ENCODE measurements at regions not wholly inside any gene's neighbourhood (a gene's known extent, or its start where the extent isn't known, plus 50 kb on each side); places are given as distances from the start of the nearest gene placed in this dataset.
"Not testable (repeated sequence)": the region's sequence is repeated elsewhere in the genome, so short reads cannot be mapped to it uniquely, and the experiment has no call there.

DNA sequence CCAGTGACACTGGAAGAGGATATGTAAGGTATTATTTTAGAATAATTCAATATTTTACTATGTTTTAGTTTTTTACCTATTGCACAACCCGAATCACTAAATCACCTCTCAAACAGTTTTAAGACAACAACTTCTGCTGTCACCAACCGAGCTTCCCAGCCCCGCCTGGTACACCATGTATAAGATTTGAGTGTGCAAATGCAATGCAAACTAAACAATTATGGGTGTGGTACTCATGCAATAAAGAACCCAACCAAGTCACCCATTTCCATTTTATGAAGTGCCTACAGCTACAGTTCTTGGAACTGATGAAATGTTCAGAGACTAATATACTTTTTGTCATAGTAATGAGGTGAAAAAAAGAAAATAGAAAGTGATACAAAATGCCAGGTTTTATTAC, 256.2 kb downstream of the TAFA4 start:
- no peak for DNase-seq (ENCODE audit: low read depth in 2 of 2)

DNA sequence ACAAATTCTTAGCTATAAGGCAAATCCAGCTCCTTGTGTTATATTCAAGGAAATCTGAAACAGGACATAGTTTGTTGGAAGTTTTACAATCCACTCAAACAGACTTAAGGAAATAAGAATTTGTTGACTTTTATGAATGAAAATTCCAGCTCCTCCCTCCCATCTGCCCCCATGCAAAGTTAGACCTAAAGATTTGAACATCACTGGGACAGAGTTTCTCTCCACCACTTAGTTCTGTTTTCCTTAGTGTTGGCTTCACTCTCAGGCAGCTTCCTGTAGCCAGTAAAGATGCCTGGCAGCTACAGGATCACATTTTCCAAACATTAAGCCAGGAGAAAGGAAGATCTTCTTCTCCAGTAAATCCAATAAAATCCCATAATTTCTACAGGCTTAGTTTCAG, 265.0 kb downstream of the TAFA4 start:
- DNase-seq (ENCODE audit: low read depth in 2 of 2) = no peak

DNA sequence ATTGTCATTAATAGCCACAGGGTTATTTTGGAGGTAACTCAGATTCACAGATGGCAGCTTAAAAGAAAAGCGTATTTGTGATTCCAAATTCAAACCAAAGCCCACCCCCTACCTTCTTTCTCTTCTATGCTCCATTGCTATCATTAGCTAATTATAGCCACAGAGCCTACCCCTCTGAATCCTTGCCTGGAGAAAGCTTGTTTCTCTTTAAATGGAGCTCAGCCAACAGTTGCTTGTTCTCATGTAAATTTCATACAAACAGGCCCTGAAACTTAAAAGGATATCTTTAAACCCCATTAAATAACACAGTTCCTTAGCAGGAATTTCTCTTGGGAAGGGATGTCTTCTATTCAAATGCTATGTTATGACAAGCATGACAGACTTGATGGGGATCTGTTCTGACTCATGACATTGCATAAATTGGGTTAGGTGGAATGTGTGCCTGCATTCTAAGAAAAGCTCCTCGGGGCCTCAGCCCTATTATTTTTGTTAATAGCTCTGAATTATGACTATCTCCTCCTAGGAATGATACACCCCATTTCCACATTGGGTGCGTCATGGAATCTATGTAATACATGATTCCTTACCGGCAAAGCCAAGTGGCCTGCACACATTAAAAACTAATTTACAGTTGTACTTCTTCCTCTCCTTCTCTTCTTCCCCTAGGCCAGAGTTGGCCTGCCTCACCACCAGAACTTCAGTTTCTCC, 265.8 kb downstream of the TAFA4 start:
- DNase-seq (ENCODE audit: low read depth in 2 of 2) = no peak

DNA sequence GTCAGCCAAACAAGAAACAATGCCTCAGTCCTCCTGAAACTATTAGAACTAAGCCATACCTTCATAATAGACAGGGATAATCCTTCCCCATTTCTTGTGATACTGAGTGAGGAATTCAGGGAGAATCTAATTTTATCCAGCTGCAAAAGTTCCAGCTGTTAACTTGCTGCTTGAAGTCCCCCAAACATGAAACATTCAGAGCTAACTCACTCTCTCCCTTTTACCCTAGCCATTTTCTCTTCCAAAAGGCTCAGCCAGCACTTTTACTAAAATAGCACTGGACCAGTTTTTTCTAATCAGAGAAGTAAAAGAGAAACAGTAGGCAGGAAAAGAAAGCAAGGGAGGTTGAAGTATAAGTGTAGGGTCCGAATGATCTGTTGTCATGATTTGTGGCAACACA, 268.1 kb downstream of the TAFA4 start:
- DNase-seq (ENCODE audit: low read depth in 2 of 2) = no peak

DNA sequence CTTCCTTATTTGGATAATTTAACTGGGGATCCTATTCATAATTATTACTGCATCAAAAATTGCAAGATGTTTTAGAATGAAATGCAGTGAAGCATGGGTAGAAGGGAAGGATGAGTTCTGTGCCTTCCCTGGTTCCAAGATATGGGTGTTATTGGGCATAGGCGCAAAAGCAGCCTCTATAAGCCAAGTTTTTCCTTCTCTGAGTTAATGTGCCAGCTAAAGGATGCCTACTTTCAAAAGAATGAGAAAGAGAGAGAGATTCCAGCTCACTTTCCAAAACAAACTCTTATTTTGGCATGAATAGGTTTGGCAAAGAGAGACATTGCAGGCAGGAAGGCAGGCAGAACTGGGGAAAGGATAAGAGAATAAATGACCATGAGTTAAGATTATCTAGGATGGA, 270.2 kb downstream of the TAFA4 start:
- no peak for DNase-seq (ENCODE audit: low read depth in 2 of 2)

DNA sequence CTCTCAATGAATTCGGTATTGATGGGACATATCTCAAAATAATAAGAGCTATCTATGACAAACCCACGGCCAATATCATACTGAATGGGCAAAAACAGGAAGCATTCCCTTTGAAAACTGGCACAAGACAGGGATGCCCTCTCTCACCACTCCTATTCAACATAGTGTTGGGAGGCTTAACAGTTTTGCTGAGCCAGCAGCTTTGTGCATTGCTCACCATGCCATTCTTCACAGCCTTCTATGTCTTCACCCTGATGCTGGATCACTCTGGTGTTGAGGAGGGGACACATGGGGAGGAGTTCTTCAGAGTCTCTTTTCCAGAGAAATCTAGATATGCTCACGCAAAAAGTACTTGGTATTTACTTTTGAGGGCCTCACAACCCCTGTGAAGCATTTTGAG, 281.7 kb downstream of the TAFA4 start:
- DNase-seq (ENCODE audit: low read depth in 2 of 2) = not testable (repeated sequence)

DNA sequence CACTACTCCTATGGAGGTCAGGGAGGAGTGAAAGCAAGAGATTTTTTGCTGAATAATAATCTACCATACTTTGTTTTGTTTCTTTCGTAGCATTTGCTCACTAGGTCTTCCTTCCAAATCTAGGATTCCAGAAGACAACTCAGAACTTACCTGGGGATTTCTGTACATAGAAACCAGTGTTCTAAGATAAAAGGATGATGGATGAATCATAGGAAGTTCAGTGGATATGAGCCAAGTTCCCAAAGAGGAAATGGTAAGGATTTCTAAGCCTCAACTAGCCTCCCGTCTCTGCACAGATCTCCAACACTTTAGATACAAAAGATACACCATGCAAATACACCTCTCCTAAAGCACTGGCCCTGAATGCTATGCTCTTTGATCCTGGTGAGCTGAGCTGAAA, 283.9 kb downstream of the TAFA4 start:
- DNase-seq (ENCODE audit: low read depth in 2 of 2) = no peak

DNA sequence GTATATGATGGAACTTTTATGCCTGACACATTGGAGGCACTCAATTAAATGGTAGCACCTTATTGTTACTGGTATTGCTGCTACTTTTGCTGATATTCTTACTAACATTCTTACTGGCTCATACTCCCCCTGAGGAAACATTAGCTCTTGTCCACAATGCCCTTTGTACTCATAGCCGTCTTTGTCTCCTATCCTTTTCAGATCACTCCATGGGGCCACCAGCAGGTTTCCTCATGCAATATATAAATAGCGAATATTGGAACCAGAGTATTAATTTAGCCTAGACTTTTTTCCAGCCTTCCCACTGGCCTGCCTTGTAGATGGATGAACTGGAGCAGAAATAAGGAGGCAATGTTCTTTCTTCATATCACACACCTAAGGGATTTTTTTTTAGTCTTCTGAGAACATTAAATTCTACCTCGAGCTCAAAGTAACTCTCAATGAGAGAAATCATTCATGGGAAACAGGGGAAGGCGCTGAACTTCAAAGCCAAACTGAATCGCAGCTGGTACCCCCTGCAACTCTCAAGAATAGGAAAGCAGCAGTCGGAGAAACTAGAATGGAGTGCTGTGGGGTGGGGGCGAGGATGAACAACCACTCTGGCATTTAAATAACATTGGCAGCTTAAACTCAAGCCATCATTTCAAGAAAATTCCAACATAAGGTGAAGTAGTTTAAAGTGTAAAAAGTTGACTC, 300.3 kb downstream of the TAFA4 start:
- no peak for DNase-seq (ENCODE audit: low read depth in 2 of 2)

DNA sequence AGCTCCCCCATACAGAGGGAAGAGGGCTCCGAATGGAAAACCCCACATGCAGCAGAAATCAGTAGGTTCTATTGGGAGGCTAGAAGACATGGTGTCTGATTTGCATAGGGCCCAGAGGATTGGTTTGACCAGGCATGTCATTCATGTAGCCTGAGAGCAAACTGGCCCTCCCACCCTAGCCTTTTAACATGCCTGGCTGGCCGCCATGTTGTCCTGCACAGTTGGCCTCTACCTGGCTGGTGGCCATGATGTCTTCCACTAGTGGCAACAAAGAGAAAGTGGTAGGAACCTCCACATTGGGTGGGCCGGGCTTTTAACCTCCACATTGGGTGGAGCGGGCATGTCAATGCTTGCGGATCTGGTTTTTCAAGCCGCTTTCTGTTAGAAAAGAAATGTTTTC, 312.1 kb downstream of the TAFA4 start:
- DNase-seq (ENCODE audit: low read depth in 2 of 2) = no peak

DNA sequence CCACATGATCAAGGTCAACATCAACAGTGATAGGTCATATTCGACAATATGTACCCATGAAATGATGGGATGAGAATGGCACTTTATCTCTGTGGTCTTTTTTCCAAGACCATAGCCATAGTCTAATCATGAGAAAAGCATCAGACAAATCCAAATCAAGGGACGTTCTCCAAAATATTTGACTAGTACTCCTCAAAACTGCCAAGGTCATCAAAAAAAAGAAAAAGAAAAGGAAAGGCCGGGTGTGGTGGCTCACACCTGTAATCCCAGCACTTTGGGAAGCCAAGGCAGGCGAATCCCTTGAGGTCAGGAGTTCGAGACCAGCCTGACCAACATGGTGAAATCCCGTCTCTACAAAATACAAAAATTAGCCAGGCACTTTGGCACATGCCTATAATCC, 318.3 kb downstream of the TAFA4 start:
- no peak for DNase-seq (ENCODE audit: low read depth in 2 of 2)

DNA sequence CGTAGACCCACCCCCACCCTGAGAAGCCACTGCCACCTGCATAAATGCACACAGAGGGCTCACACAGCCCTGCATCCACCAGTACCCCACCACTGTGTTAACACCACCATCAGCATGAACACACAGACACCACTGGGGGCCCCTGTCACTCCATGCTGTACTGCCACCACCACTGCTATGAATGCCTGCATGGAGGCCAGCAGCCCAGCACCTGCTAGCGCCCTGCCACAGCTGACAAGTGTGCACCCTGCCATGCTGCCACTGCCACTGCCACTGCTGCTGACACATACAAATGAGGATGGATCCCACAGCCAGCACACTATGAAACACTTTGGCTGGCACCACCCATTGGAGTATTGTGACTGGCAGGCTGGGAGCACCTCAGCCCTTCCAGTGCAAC, 361.0 kb downstream of the TAFA4 start:
- DNase-seq (ENCODE audit: low read depth in 2 of 2) = no peak

DNA sequence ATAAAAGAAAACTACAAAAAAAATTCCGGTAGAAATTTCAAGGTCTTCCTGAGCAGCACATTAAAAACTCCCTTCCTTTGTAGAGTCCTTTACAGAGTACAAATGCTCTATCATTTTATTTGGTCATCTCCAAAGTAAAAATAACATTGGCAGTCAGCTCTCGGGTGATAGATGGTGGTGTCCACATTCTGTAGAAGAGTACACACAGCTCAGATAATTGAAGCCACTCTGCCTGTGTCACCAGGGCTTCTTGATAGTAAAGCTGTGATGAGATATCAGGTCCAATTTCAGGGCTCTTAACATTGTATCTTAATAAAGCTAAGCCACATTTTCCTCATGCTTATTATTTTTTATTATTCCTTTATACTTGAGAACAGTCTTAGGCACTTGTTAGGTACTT, 371.6 kb downstream of the TAFA4 start:
- no peak for DNase-seq (ENCODE audit: low read depth in 2 of 2)

DNA sequence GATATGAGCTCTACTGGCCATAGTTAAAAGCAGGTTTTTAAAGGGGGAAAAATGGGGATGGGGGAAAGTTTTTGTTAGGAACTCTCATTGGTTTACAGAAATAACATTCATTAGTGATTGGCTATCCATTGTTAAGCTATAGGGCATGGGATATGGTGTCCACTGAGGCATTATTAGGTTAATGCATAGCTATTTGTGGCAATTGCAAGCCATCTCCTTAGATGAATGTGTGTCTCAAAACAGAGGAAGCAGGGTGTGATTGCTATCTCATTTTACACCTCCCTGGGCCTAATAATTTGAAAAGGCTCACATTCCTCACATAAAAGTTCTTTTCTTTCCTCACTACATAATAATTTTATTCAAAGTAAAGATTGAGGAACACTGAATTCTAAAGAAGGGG, 396.6 kb downstream of the TAFA4 start:
- DNase-seq (ENCODE audit: low read depth in 2 of 2) = no peak

DNA sequence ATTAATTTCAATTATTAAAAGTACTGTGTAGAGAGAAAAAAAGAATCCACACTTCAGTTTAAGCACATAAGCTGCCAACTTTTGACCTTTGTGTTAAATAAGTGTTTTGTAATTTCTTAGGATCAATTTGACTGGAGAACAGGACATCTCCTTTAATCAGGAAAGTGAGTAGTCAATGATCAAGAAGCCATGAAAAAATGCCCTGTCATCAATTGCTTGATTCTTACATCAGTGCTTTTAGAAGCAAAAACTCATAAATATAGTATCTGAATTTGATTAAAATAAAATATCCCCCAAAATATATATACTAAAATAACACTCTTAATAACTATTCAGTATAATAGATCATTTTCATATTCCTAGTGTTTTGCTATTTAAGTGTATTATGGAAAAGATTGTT, 409.0 kb downstream of the TAFA4 start:
- DNase-seq (ENCODE audit: low read depth in 2 of 2) = no peak

DNA sequence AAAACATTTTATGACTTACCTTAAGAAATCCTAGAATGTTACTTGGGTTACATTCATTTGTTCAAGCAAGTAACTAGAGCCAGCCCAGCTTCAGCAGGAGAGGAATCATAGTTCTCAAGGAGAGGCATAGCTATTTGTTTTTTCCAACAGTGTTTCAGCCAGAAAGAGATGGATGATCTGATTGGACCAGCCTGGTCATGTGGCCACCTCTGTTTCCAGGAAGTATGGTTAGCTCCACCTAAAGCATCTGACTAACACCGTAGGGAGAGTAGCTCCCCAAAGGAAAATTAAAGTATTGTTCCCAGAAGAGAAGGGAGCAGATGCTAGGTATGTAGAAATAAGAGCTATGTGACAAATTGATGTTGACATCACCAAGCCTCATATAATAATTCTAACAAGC, 417.1 kb downstream of the TAFA4 start:
- no peak for DNase-seq (ENCODE audit: low read depth in 2 of 2)

DNA sequence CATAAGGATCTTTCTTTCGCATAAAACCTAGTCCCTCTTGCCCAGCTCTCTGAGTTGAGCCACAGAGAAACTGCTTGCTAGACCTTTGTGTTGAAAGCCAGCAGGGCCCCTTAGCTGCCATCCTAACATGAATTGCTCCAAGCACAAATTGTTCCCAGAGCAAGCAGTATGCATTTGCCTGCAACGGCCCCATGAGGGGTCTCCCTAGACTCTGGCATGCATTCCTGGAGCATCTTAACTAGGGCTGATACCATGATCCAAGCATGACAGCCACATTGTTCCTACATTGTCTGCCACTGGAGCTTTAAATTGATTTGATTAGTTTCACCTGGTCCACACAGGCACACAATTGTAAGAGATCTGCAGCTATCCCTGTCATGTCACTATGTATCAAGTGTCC, 428.1 kb downstream of the TAFA4 start:
- DNase-seq (ENCODE audit: low read depth in 2 of 2) = no peak

DNA sequence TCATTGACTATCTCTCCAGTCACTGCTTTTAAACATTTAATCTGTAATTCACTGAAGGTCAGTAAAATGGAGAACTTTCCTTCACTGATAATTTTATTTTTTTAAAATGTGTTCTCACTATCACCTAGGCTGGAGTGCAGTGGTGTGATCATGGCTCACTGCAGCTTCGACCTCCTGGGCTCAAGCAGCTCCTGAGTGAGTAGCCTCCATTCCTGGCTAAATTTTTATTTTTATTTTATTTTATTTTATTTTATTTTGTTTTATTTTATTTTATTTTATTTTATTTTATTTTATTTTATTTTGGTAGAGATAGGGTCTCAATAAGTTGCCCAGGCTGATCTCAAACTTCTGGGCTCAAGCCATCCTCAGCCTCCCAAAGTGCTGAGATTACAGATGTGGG, 446.5 kb downstream of the TAFA4 start:
- DNase-seq (ENCODE audit: low read depth in 2 of 2) = not testable (repeated sequence)

DNA sequence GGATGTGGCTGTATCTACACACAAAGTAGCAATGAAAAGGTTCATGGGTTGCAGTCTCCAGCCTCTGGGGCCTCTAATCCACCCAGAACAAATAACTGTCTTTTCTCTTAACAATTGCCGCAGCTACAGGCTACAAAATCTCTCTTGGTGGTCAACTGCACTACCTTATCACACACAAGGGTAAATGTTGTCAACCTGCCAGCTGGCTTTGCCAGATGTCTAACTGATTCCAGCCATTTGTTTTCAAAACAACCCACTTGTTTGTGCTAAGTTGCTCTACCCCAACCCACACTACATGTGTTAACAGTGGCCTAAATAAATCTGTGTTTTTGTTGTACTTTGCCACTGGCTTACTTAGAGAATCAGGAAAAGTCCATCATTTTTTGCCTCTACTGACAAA, 447.3 kb downstream of the TAFA4 start:
- no peak for DNase-seq (ENCODE audit: low read depth in 2 of 2)

DNA sequence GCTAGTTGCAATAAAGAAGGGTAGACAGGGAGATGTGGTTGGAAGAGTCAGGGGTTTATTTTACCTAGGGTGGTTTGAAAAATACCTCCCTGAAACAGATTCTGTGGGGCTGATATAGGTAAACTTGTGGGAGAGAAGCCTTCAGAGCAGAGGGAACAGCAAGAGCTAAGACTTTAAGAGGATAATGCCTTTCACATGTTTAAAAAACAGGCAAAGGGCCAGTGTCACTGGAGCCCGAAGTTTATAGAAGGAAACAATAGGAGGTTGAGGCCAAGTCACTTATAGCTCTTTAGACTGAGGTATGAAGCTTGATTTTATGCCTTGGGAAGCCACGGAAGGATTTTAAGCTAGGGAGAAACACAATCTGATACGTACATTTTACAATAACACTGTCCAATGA, 448.7 kb downstream of the TAFA4 start:
- DNase-seq (ENCODE audit: low read depth in 2 of 2) = no peak

DNA sequence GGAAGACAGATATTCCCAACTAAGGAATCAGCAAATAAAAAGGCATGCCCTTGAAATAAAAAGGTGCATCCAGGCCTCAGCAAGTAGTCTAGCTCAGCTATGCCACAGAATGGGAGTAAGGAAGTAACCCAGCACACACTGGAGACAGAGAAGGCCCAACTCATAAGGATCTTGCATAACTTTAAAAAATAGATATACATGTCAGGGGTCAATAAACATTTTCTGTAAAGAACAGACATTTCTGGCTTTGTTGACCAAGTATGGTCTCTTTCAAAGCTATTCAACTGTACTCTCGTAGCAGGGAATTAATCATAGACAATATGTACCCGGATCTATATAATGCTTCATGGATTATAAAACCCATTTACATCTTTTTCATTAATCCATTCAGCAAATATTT, 449.3 kb downstream of the TAFA4 start:
- DNase-seq (ENCODE audit: low read depth in 2 of 2) = no peak

DNA sequence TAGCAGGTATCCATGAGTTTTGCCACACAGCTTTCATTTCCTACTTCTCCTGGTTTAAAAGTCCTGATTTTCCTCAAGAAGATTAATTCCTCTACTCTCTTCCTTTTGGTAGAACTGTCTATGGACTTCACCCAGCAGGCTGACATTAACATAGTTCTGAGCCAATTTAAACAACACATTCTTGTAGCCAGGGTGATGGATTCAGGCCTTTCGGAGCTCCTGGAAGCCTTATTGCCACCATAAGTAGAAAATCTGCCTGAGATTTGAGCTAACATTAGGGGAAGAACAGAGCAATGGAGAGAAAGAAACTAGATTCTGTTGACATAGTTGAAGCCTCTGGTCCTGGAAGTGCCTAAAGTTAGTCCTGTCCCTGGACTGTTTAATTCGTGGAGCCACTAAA, 449.8 kb downstream of the TAFA4 start:
- DNase-seq (ENCODE audit: low read depth in 2 of 2) = no peak

DNA sequence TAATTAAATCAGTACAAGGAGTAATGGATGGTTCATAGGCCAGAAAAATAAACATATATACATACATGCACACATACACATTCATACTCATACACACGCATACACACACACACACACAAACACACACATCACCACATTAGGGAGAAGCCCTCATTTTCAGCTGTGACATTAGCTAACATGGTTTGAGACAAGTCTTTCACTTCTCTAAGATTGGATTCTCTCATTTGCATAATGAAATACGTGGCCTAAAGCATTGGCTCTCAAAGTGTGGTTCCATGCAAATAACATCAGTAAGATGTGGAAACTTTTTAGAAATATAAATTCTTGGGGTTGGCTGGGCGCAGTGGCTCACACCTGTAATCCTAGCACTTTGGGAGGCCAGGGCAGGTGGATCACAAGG, 452.6 kb downstream of the TAFA4 start:
- no peak for DNase-seq (ENCODE audit: low read depth in 2 of 2)

DNA sequence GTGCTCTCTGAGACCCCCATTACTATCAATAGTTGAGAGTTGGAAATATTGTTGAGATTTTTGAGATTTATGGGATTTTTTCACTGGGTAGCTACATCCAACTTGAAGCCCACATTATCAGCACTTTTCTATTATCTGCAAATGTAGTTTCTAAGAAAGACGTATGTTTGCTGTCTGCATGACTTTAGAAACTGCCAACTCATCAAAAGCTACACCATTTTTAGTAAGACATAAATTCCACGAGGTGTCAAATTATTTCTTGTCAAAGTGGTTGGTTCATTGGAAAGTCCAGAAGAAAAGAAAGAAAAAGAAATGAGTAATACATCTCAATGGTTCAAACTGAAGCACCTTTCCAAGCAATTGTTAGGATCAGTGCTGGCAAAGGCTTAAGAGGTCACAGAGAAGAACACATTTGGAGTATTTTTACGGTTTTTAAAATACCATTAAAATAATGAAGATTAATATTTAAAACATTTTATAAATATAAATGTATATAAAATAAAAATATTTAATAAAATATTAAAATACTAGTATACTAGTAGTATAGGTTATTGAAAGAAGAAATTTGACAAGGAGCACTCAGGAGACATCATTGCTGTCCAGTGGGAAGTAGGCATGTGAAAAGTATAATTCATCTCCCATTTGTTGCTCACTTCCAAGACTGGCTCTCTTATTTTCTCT, 463.5 kb downstream of the TAFA4 start:
- no peak for DNase-seq (ENCODE audit: low read depth in 2 of 2)

Measured in activated CD4-positive, alpha-beta T cell treated with anti-CD3 and anti-CD28 coated beads for 24 hours (primary cell).